Globus pallidus (tissue), 1 donor: ENCODE measurements at regions not wholly inside any gene's neighbourhood (a gene's known extent, or its start where the extent isn't known, plus 50 kb on each side); places are given as distances from the start of the nearest gene placed in this dataset.
"Not testable (repeated sequence)": the region's sequence is repeated elsewhere in the genome, so short reads cannot be mapped to it uniquely, and the experiment has no call there.

ENCODE experiments used
- DNase-seq: peaks from one replicate; pipeline ENCODE4 v3.0.0-alpha.2; 2015; ENCODE audit warnings: low spot score

- not testable (repeated sequence) for DNase-seq
Measured at GRCh38 chr18:15061289-15061896, 313.4 kb downstream of the ANKRD30B start.

DNA sequence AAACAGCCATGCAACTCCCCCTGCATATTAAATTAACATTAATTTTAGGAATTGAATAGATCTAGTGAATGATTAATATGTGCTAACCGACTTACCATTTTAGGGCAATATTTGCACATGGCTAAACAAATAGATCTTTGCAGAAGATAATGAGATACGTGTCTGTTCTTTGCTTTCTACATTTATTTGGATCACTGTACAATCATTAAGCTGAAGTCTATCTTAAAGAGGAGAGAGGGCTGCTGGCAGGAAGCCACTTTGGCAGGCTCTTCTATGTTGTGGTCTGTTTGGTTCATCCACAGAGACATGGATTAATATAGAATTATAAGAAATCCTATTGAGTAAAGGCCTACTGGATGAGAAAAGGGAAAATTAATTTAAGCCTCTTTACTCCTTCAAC lies 318.5 kb downstream of the ANKRD30B start:
- not testable (repeated sequence) for DNase-seq

DNA sequence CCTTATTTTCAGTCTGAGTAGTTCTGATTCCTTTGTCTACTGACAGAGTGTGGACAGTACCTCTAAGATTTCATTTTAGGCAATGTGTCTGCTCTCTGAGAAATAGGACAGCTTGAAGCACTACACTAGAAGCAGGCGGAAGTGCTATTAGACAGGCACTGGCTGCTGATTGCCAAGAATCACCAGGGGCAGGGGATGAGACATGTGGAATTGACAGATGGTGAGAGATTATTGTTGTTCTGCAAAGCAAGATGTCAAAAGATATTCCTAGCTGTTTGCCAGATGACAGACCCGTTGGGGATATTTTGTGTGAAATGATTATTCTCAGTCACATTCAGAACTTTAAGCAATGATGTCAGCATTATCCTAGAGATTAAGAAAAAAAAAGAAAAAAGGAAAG lies 323.3 kb downstream of the ANKRD30B start:
- DNase-seq = not testable (repeated sequence)
